ENCODE measurements at regions not wholly inside any gene's neighbourhood (a gene's known extent, or its start where the extent isn't known, plus 50 kb on each side); places are given as distances from the start of the nearest gene placed in this dataset.

- H3K36me3 ChIP-seq (ENCODE audit: control insufficient read depth in 1 of 2, insufficient read depth in 2 of 2, low read length in 2 of 2), result no peaks in the 10 kb centered on the region
- no peaks in the 10 kb centered on the region for H3K27me3 ChIP-seq (ENCODE audit: low read depth, low read length)
- no peaks in the 10 kb centered on the region for H3K9me3 ChIP-seq (ENCODE audit: control insufficient read depth in 1 of 2, low read length in 2 of 2)
- H3K4me1 ChIP-seq (ENCODE audit: control insufficient read depth in 1 of 2, insufficient read depth in 2 of 2, low read length in 2 of 2), result no peaks in the 10 kb centered on the region
- no peak overlapping the region for H3K27ac ChIP-seq (ENCODE audit: low read length)
- H3K4me3 ChIP-seq (ENCODE audit: low read depth in 1 of 2, low read length in 2 of 2), result no peak overlapping the region
These were observed 183.6 kb upstream of the PROK2 start for GRCh38 chr3:71968544-71968943.

- H3K4me1 ChIP-seq (ENCODE audit: control insufficient read depth in 1 of 2, insufficient read depth in 2 of 2, low read length in 2 of 2), result no peaks in the 10 kb centered on the region
- H3K9me3 ChIP-seq (ENCODE audit: control insufficient read depth in 1 of 2, low read length in 2 of 2), result no peaks in the 10 kb centered on the region
- H3K36me3 ChIP-seq (ENCODE audit: control insufficient read depth in 1 of 2, insufficient read depth in 2 of 2, low read length in 2 of 2), result no peaks in the 10 kb centered on the region
- H3K4me3 ChIP-seq (ENCODE audit: low read depth in 1 of 2, low read length in 2 of 2), result no peak overlapping the region
- no peak overlapping the region for H3K27ac ChIP-seq (ENCODE audit: low read length)
- no peaks in the 10 kb centered on the region for H3K27me3 ChIP-seq (ENCODE audit: low read depth, low read length)
These were observed 181.2 kb upstream of the PROK2 start for GRCh38 chr3:71966185-71966584.

GRCh38 chr3:71964170-71964569, 179.2 kb upstream of the PROK2 start:
- no peaks in the 10 kb centered on the region for H3K36me3 ChIP-seq (ENCODE audit: control insufficient read depth in 1 of 2, insufficient read depth in 2 of 2, low read length in 2 of 2)
- no peak overlapping the region for H3K4me3 ChIP-seq (ENCODE audit: low read depth in 1 of 2, low read length in 2 of 2)
- no peaks in the 10 kb centered on the region for H3K9me3 ChIP-seq (ENCODE audit: control insufficient read depth in 1 of 2, low read length in 2 of 2)
- H3K27me3 ChIP-seq (ENCODE audit: low read depth, low read length), result no peaks in the 10 kb centered on the region
- no peaks in the 10 kb centered on the region for H3K4me1 ChIP-seq (ENCODE audit: control insufficient read depth in 1 of 2, insufficient read depth in 2 of 2, low read length in 2 of 2)
- no peak overlapping the region for H3K27ac ChIP-seq (ENCODE audit: low read length)

- Histone ChIP-seq H3K27me3 (ENCODE audit: low read depth, low read length) (no peaks in the 10 kb centered on the region), H3K4me1 (ENCODE audit: control insufficient read depth in 1 of 2, insufficient read depth in 2 of 2, low read length in 2 of 2) (no peaks in the 10 kb centered on the region), H3K27ac (ENCODE audit: low read length) (no peak overlapping the region), H3K9me3 (ENCODE audit: control insufficient read depth in 1 of 2, low read length in 2 of 2) (no peaks in the 10 kb centered on the region), H3K36me3 (ENCODE audit: control insufficient read depth in 1 of 2, insufficient read depth in 2 of 2, low read length in 2 of 2) (no peaks in the 10 kb centered on the region), H3K4me3 (ENCODE audit: low read depth in 1 of 2, low read length in 2 of 2) (no peak overlapping the region)
These were observed 177.8 kb upstream of the PROK2 start for GRCh38 chr3:71962561-71963240.

GRCh38 chr3:71961891-71962290, 176.9 kb upstream of the PROK2 start:
- Histone ChIP-seq H3K27me3 (ENCODE audit: low read depth, low read length) (no peaks in the 10 kb centered on the region), H3K4me1 (ENCODE audit: control insufficient read depth in 1 of 2, insufficient read depth in 2 of 2, low read length in 2 of 2) (no peaks in the 10 kb centered on the region), H3K27ac (ENCODE audit: low read length) (no peak overlapping the region), H3K9me3 (ENCODE audit: control insufficient read depth in 1 of 2, low read length in 2 of 2) (no peaks in the 10 kb centered on the region), H3K36me3 (ENCODE audit: control insufficient read depth in 1 of 2, insufficient read depth in 2 of 2, low read length in 2 of 2) (no peaks in the 10 kb centered on the region), H3K4me3 (ENCODE audit: low read depth in 1 of 2, low read length in 2 of 2) (no peak overlapping the region)

GRCh38 chr3:71961378-71961777, 176.4 kb upstream of the PROK2 start:
- H3K36me3 ChIP-seq (ENCODE audit: control insufficient read depth in 1 of 2, insufficient read depth in 2 of 2, low read length in 2 of 2), result no peaks in the 10 kb centered on the region
- H3K27me3 ChIP-seq (ENCODE audit: low read depth, low read length), result no peaks in the 10 kb centered on the region
- no peaks in the 10 kb centered on the region for H3K9me3 ChIP-seq (ENCODE audit: control insufficient read depth in 1 of 2, low read length in 2 of 2)
- no peak overlapping the region for H3K27ac ChIP-seq (ENCODE audit: low read length)
- no peaks in the 10 kb centered on the region for H3K4me1 ChIP-seq (ENCODE audit: control insufficient read depth in 1 of 2, insufficient read depth in 2 of 2, low read length in 2 of 2)
- no peak overlapping the region for H3K4me3 ChIP-seq (ENCODE audit: low read depth in 1 of 2, low read length in 2 of 2)

- no peak overlapping the region for H3K4me3 ChIP-seq (ENCODE audit: low read depth in 1 of 2, low read length in 2 of 2)
- H3K4me1 ChIP-seq (ENCODE audit: control insufficient read depth in 1 of 2, insufficient read depth in 2 of 2, low read length in 2 of 2), result peaks cover 0 to 7% of the 10 kb centered on the region in 2 donors
- no peak overlapping the region for H3K27ac ChIP-seq (ENCODE audit: low read length)
- no peaks in the 10 kb centered on the region for H3K9me3 ChIP-seq (ENCODE audit: control insufficient read depth in 1 of 2, low read length in 2 of 2)
- H3K27me3 ChIP-seq (ENCODE audit: low read depth, low read length), result no peaks in the 10 kb centered on the region
- H3K36me3 ChIP-seq (ENCODE audit: control insufficient read depth in 1 of 2, insufficient read depth in 2 of 2, low read length in 2 of 2), result no peaks in the 10 kb centered on the region
These were observed 173.6 kb upstream of the PROK2 start for GRCh38 chr3:71958533-71958932.

GRCh38 chr3:71956716-71957115, 171.8 kb upstream of the PROK2 start:
- Histone ChIP-seq H3K4me1 (ENCODE audit: control insufficient read depth in 1 of 2, insufficient read depth in 2 of 2, low read length in 2 of 2) (peaks cover 0 to 7% of the 10 kb centered on the region in 2 donors), H3K36me3 (ENCODE audit: control insufficient read depth in 1 of 2, insufficient read depth in 2 of 2, low read length in 2 of 2) (no peaks in the 10 kb centered on the region), H3K27ac (ENCODE audit: low read length) (no peak overlapping the region), H3K4me3 (ENCODE audit: low read depth in 1 of 2, low read length in 2 of 2) (no peak overlapping the region), H3K9me3 (ENCODE audit: control insufficient read depth in 1 of 2, low read length in 2 of 2) (no peaks in the 10 kb centered on the region), H3K27me3 (ENCODE audit: low read depth, low read length) (no peaks in the 10 kb centered on the region)

- no peaks in the 10 kb centered on the region for H3K9me3 ChIP-seq (ENCODE audit: control insufficient read depth in 1 of 2, low read length in 2 of 2)
- H3K4me3 ChIP-seq (ENCODE audit: low read depth in 1 of 2, low read length in 2 of 2), result no peak overlapping the region
- peaks cover 0 to 7% of the 10 kb centered on the region in 2 donors for H3K4me1 ChIP-seq (ENCODE audit: control insufficient read depth in 1 of 2, insufficient read depth in 2 of 2, low read length in 2 of 2)
- H3K27me3 ChIP-seq (ENCODE audit: low read depth, low read length), result no peaks in the 10 kb centered on the region
- H3K27ac ChIP-seq (ENCODE audit: low read length), result no peak overlapping the region
- H3K36me3 ChIP-seq (ENCODE audit: control insufficient read depth in 1 of 2, insufficient read depth in 2 of 2, low read length in 2 of 2), result no peaks in the 10 kb centered on the region
These were observed 171.1 kb upstream of the PROK2 start for GRCh38 chr3:71956069-71956340.

GRCh38 chr3:71955240-71956068, 170.5 kb upstream of the PROK2 start:
- Histone ChIP-seq H3K27ac (ENCODE audit: low read length) (no peak overlapping the region), H3K4me1 (ENCODE audit: control insufficient read depth in 1 of 2, insufficient read depth in 2 of 2, low read length in 2 of 2) (peaks cover 0 to 7% of the 10 kb centered on the region in 2 donors), H3K27me3 (ENCODE audit: low read depth, low read length) (no peaks in the 10 kb centered on the region), H3K9me3 (ENCODE audit: control insufficient read depth in 1 of 2, low read length in 2 of 2) (no peaks in the 10 kb centered on the region), H3K36me3 (ENCODE audit: control insufficient read depth in 1 of 2, insufficient read depth in 2 of 2, low read length in 2 of 2) (no peaks in the 10 kb centered on the region), H3K4me3 (ENCODE audit: low read depth in 1 of 2, low read length in 2 of 2) (no peak overlapping the region)

- Histone ChIP-seq H3K27ac (ENCODE audit: low read length) (no peak overlapping the region), H3K4me3 (ENCODE audit: low read depth in 1 of 2, low read length in 2 of 2) (no peak overlapping the region), H3K27me3 (ENCODE audit: low read depth, low read length) (no peaks in the 10 kb centered on the region), H3K9me3 (ENCODE audit: control insufficient read depth in 1 of 2, low read length in 2 of 2) (no peaks in the 10 kb centered on the region), H3K36me3 (ENCODE audit: control insufficient read depth in 1 of 2, insufficient read depth in 2 of 2, low read length in 2 of 2) (no peaks in the 10 kb centered on the region), H3K4me1 (ENCODE audit: control insufficient read depth in 1 of 2, insufficient read depth in 2 of 2, low read length in 2 of 2) (peaks cover 0 to 7% of the 10 kb centered on the region in 2 donors)
These were observed 166.9 kb upstream of the PROK2 start for GRCh38 chr3:71951842-71952241.

- Histone ChIP-seq H3K27me3 (ENCODE audit: low read depth, low read length) (no peaks in the 10 kb centered on the region), H3K36me3 (ENCODE audit: control insufficient read depth in 1 of 2, insufficient read depth in 2 of 2, low read length in 2 of 2) (no peaks in the 10 kb centered on the region), H3K4me3 (ENCODE audit: low read depth in 1 of 2, low read length in 2 of 2) (no peak overlapping the region), H3K27ac (ENCODE audit: low read length) (no peak overlapping the region), H3K4me1 (ENCODE audit: control insufficient read depth in 1 of 2, insufficient read depth in 2 of 2, low read length in 2 of 2) (peaks cover 0 to 7% of the 10 kb centered on the region in 2 donors), H3K9me3 (ENCODE audit: control insufficient read depth in 1 of 2, low read length in 2 of 2) (no peaks in the 10 kb centered on the region)
These were observed 166.4 kb upstream of the PROK2 start for GRCh38 chr3:71951361-71951760.
